IPS-18a (cell line): ENCODE measurements at regions not wholly inside any gene's neighbourhood (a gene's known extent, or its start where the extent isn't known, plus 50 kb on each side); places are given as distances from the start of the nearest gene placed in this dataset.

Experiments used
- H3K27ac ChIP-seq: one replicate; pipeline ENCODE4 v1.5.1; 2013; ENCODE audit warnings: low read length
- H3K27me3 ChIP-seq: one replicate; pipeline ENCODE4 v1.6.1; 2013; ENCODE audit warnings: mild to moderate bottlenecking, low read length; ENCODE audit not compliant: control insufficient read depth, insufficient read depth
- H3K36me3 ChIP-seq: one replicate; pipeline ENCODE4 v1.6.1; 2013; ENCODE audit warnings: low read depth, low read length; ENCODE audit not compliant: control insufficient read depth
- H3K4me1 ChIP-seq: one replicate; pipeline ENCODE4 v1.6.1; 2013; ENCODE audit warnings: low read depth, low read length; ENCODE audit not compliant: control insufficient read depth
- H3K4me3 ChIP-seq: one replicate; pipeline ENCODE4 v1.5.1; 2013; ENCODE audit warnings: low read length
- H3K9ac ChIP-seq: one replicate; pipeline ENCODE4 v1.6.1; 2013; ENCODE audit warnings: mild to moderate bottlenecking, low read length, moderate library complexity
- H3K9me3 ChIP-seq: one replicate; pipeline ENCODE4 v1.6.1; 2013; ENCODE audit warnings: low read depth, low read length; ENCODE audit not compliant: control insufficient read depth

- Histone ChIP-seq H3K27ac (no peak overlapping the region), H3K4me3 (no peak overlapping the region), H3K36me3 (peaks cover under 1% of the 10 kb centered on the region), H3K9ac (no peak overlapping the region), H3K4me1 (no peaks in the 10 kb centered on the region), H3K9me3 (no peaks in the 10 kb centered on the region), H3K27me3 (no peaks in the 10 kb centered on the region)
These were observed 228.5 kb downstream of the GLI2 start for GRCh38 chr2:120963997-120964705.

- no peak overlapping the region for H3K27ac ChIP-seq
- H3K36me3 ChIP-seq: peaks cover 3% of the 10 kb centered on the region
These were observed 229.2 kb downstream of the GLI2 start for GRCh38 chr2:120964819-120965218.

GRCh38 chr2:120966510-120967254 lies 231.0 kb downstream of the GLI2 start:
- Histone ChIP-seq H3K4me1 (no peaks in the 10 kb centered on the region), H3K4me3 (no peak overlapping the region), H3K36me3 (peaks cover 10% of the 10 kb centered on the region), H3K9ac (no peak overlapping the region), H3K27me3 (no peaks in the 10 kb centered on the region), H3K27ac (no peak overlapping the region), H3K9me3 (no peaks in the 10 kb centered on the region)

More at GRCh38 chr2:120964819-120965218, 229.2 kb downstream of the GLI2 start:
- H3K9ac ChIP-seq: no peak overlapping the region
- no peaks in the 10 kb centered on the region for H3K27me3 ChIP-seq
- no peaks in the 10 kb centered on the region for H3K9me3 ChIP-seq
- H3K4me3 ChIP-seq: no peak overlapping the region
- no peaks in the 10 kb centered on the region for H3K4me1 ChIP-seq

- H3K9me3 ChIP-seq: no peaks in the 10 kb centered on the region
- no peak overlapping the region for H3K4me3 ChIP-seq
- no peaks in the 10 kb centered on the region for H3K27me3 ChIP-seq
- H3K4me1 ChIP-seq: no peaks in the 10 kb centered on the region
- H3K36me3 ChIP-seq: peaks cover 10% of the 10 kb centered on the region
- no peak overlapping the region for H3K9ac ChIP-seq
- no peak overlapping the region for H3K27ac ChIP-seq
These were observed 232.8 kb downstream of the GLI2 start for GRCh38 chr2:120968307-120969015.

GRCh38 chr2:120969613-120970355 lies 234.1 kb downstream of the GLI2 start:
- Histone ChIP-seq H3K27me3 (no peaks in the 10 kb centered on the region), H3K4me3 (no peak overlapping the region), H3K9me3 (no peaks in the 10 kb centered on the region), H3K9ac (no peak overlapping the region), H3K27ac (no peak overlapping the region), H3K36me3 (peaks cover 14% of the 10 kb centered on the region), H3K4me1 (no peaks in the 10 kb centered on the region)

- Histone ChIP-seq H3K27me3 (no peaks in the 10 kb centered on the region), H3K27ac (no peak overlapping the region), H3K9ac (no peak overlapping the region), H3K36me3 (peaks cover 27% of the 10 kb centered on the region), H3K4me1 (no peaks in the 10 kb centered on the region), H3K9me3 (no peaks in the 10 kb centered on the region), H3K4me3 (no peak overlapping the region)
These were observed 236.2 kb downstream of the GLI2 start for GRCh38 chr2:120971866-120972265.

GRCh38 chr2:120972286-120972685 lies 236.6 kb downstream of the GLI2 start:
- H3K9me3 ChIP-seq: no peaks in the 10 kb centered on the region
- H3K4me1 ChIP-seq: no peaks in the 10 kb centered on the region
- no peak overlapping the region for H3K4me3 ChIP-seq
- peaks cover 27% of the 10 kb centered on the region for H3K36me3 ChIP-seq
- no peak overlapping the region for H3K27ac ChIP-seq
- H3K9ac ChIP-seq: no peak overlapping the region
- H3K27me3 ChIP-seq: no peaks in the 10 kb centered on the region

GRCh38 chr2:120973196-120973595 lies 237.5 kb downstream of the GLI2 start:
- no peaks in the 10 kb centered on the region for H3K4me1 ChIP-seq
- no peak overlapping the region for H3K9ac ChIP-seq
- no peaks in the 10 kb centered on the region for H3K9me3 ChIP-seq
- peaks cover 27% of the 10 kb centered on the region for H3K36me3 ChIP-seq
- H3K27me3 ChIP-seq: no peaks in the 10 kb centered on the region
- H3K4me3 ChIP-seq: no peak overlapping the region
- no peak overlapping the region for H3K27ac ChIP-seq

- Histone ChIP-seq H3K4me3 (no peak overlapping the region), H3K36me3 (peaks cover 30% of the 10 kb centered on the region), H3K4me1 (no peaks in the 10 kb centered on the region), H3K9ac (no peak overlapping the region), H3K27me3 (no peaks in the 10 kb centered on the region), H3K27ac (no peak overlapping the region), H3K9me3 (no peaks in the 10 kb centered on the region)
These were observed 239.3 kb downstream of the GLI2 start for GRCh38 chr2:120974950-120975349.

- peaks cover 23% of the 10 kb centered on the region for H3K36me3 ChIP-seq
These were observed 241.0 kb downstream of the GLI2 start for GRCh38 chr2:120976501-120977307.

More at GRCh38 chr2:120976501-120977307, 241.0 kb downstream of the GLI2 start:
- H3K27me3 ChIP-seq: no peaks in the 10 kb centered on the region
- H3K4me1 ChIP-seq: no peaks in the 10 kb centered on the region
- no peak overlapping the region for H3K9ac ChIP-seq
- H3K9me3 ChIP-seq: no peaks in the 10 kb centered on the region
- H3K27ac ChIP-seq: no peak overlapping the region
- no peak overlapping the region for H3K4me3 ChIP-seq
